Activated T-helper 17 cell treated with anti-CD3 and anti-CD28 coated beads, Interleukin-2, amount 50 U/mL, for 72 hours (primary cell): ENCODE measurements at regions not wholly inside any gene's neighbourhood (a gene's known extent, or its start where the extent isn't known, plus 50 kb on each side); places are given as distances from the start of the nearest gene placed in this dataset.

ENCODE experiments used
- ATAC-seq: fragments of 150-1000 bp; cut with Tn5 transposase; replicated peaks from 2 replicates; pipeline ENCODE4 v1.10.0; 2021; ENCODE audit warnings: mild to moderate bottlenecking, moderate library complexity
- H3K27ac Mint-ChIP-seq: one replicate; pipeline ENCODE4 v1.8.0; 2022; ENCODE audit warnings: mixed read lengths
- H3K27me3 Mint-ChIP-seq: one replicate; pipeline ENCODE4 v1.8.0; 2022; ENCODE audit warnings: mixed read lengths
- H3K36me3 Mint-ChIP-seq: one replicate; pipeline ENCODE4 v1.8.0; 2022; ENCODE audit warnings: low read depth, mild to moderate bottlenecking, mixed read lengths
- H3K4me1 Mint-ChIP-seq: one replicate; pipeline ENCODE4 v1.8.0; 2022; ENCODE audit warnings: mixed read lengths
- H3K4me3 Mint-ChIP-seq: one replicate; pipeline ENCODE4 v1.8.0; 2022; ENCODE audit warnings: mild to moderate bottlenecking, mixed read lengths
- H3K9me3 Mint-ChIP-seq: one replicate; pipeline ENCODE4 v1.8.0; 2022; ENCODE audit warnings: mixed read lengths

- Mint-ChIP-seq H3K27ac (no peak overlapping the region), H3K4me1 (no peaks in the 10 kb centered on the region), H3K4me3 (no peak overlapping the region), H3K36me3 (no peaks in the 10 kb centered on the region), H3K9me3 (peaks cover 7% of the 10 kb centered on the region), H3K27me3 (peaks cover 6% of the 10 kb centered on the region)
- no peak for ATAC-seq
Observed at GRCh38 chr1:221149555-221150075, 270.4 kb downstream of the HLX start.

GRCh38 chr1:221150996-221151395 lies 271.8 kb downstream of the HLX start:
- no peaks in the 10 kb centered on the region for H3K4me1 Mint-ChIP-seq
- H3K27me3 Mint-ChIP-seq: peaks cover 6% of the 10 kb centered on the region
- no peak overlapping the region for H3K27ac Mint-ChIP-seq
- H3K36me3 Mint-ChIP-seq: no peaks in the 10 kb centered on the region
- peaks cover 7% of the 10 kb centered on the region for H3K9me3 Mint-ChIP-seq
- no peak overlapping the region for H3K4me3 Mint-ChIP-seq
- no peak for ATAC-seq

GRCh38 chr1:221154932-221155331 lies 275.7 kb downstream of the HLX start:
- no peaks in the 10 kb centered on the region for H3K36me3 Mint-ChIP-seq
- no peaks in the 10 kb centered on the region for H3K27me3 Mint-ChIP-seq
- ATAC-seq: no peak
- no peaks in the 10 kb centered on the region for H3K9me3 Mint-ChIP-seq
- H3K27ac Mint-ChIP-seq: no peak overlapping the region
- H3K4me1 Mint-ChIP-seq: no peaks in the 10 kb centered on the region
- no peak overlapping the region for H3K4me3 Mint-ChIP-seq

- H3K27me3 Mint-ChIP-seq: peaks cover 4% of the 10 kb centered on the region
- H3K36me3 Mint-ChIP-seq: no peaks in the 10 kb centered on the region
- no peaks in the 10 kb centered on the region for H3K4me1 Mint-ChIP-seq
- no peak for ATAC-seq
- H3K4me3 Mint-ChIP-seq: no peak overlapping the region
- H3K9me3 Mint-ChIP-seq: no peaks in the 10 kb centered on the region
- H3K27ac Mint-ChIP-seq: no peak overlapping the region
Observed at GRCh38 chr1:221157026-221157761, 278.0 kb downstream of the HLX start.

- ATAC-seq: no peak
- no peaks in the 10 kb centered on the region for H3K4me1 Mint-ChIP-seq
- no peaks in the 10 kb centered on the region for H3K36me3 Mint-ChIP-seq
- no peaks in the 10 kb centered on the region for H3K9me3 Mint-ChIP-seq
- no peak overlapping the region for H3K27ac Mint-ChIP-seq
- no peak overlapping the region for H3K4me3 Mint-ChIP-seq
- peaks cover 7% of the 10 kb centered on the region for H3K27me3 Mint-ChIP-seq
Observed at GRCh38 chr1:221159608-221160007, 280.4 kb downstream of the HLX start.

- H3K9me3 Mint-ChIP-seq: no peaks in the 10 kb centered on the region
- H3K36me3 Mint-ChIP-seq: no peaks in the 10 kb centered on the region
- no peaks in the 10 kb centered on the region for H3K4me1 Mint-ChIP-seq
- peaks cover 17% of the 10 kb centered on the region for H3K27me3 Mint-ChIP-seq
- ATAC-seq: no peak
- no peak overlapping the region for H3K4me3 Mint-ChIP-seq
- no peak overlapping the region for H3K27ac Mint-ChIP-seq
Observed at GRCh38 chr1:221161571-221162041, 282.4 kb downstream of the HLX start.

GRCh38 chr1:221162352-221162751 lies 283.1 kb downstream of the HLX start:
- no peak overlapping the region for H3K4me3 Mint-ChIP-seq
- no peaks in the 10 kb centered on the region for H3K4me1 Mint-ChIP-seq
- H3K36me3 Mint-ChIP-seq: no peaks in the 10 kb centered on the region
- no peak for ATAC-seq
- H3K9me3 Mint-ChIP-seq: no peaks in the 10 kb centered on the region
- H3K27ac Mint-ChIP-seq: no peak overlapping the region
- peaks cover 22% of the 10 kb centered on the region for H3K27me3 Mint-ChIP-seq

- Mint-ChIP-seq H3K4me3 (no peak overlapping the region), H3K27ac (no peak overlapping the region), H3K36me3 (no peaks in the 10 kb centered on the region), H3K4me1 (no peaks in the 10 kb centered on the region), H3K9me3 (no peaks in the 10 kb centered on the region), H3K27me3 (peaks cover 27% of the 10 kb centered on the region)
- ATAC-seq: no peak
Observed at GRCh38 chr1:221162939-221163338, 283.7 kb downstream of the HLX start.

GRCh38 chr1:221164029-221164428 lies 284.8 kb downstream of the HLX start:
- no peaks in the 10 kb centered on the region for H3K4me1 Mint-ChIP-seq
- H3K4me3 Mint-ChIP-seq: no peak overlapping the region
- ATAC-seq: no peak
- H3K27ac Mint-ChIP-seq: no peak overlapping the region
- H3K9me3 Mint-ChIP-seq: no peaks in the 10 kb centered on the region
- H3K27me3 Mint-ChIP-seq: peaks cover 27% of the 10 kb centered on the region
- no peaks in the 10 kb centered on the region for H3K36me3 Mint-ChIP-seq

GRCh38 chr1:221164951-221165838 lies 286.0 kb downstream of the HLX start:
- no peak for ATAC-seq
- Mint-ChIP-seq H3K36me3 (no peaks in the 10 kb centered on the region), H3K9me3 (no peaks in the 10 kb centered on the region), H3K4me1 (no peaks in the 10 kb centered on the region), H3K4me3 (no peak overlapping the region), H3K27ac (no peak overlapping the region), H3K27me3 (peaks cover 27% of the 10 kb centered on the region)

- Mint-ChIP-seq H3K9me3 (no peaks in the 10 kb centered on the region), H3K27me3 (peaks cover 27% of the 10 kb centered on the region), H3K27ac (no peak overlapping the region), H3K36me3 (no peaks in the 10 kb centered on the region), H3K4me1 (no peaks in the 10 kb centered on the region), H3K4me3 (no peak overlapping the region)
- ATAC-seq: no peak
Observed at GRCh38 chr1:221165839-221166500, 286.7 kb downstream of the HLX start.

GRCh38 chr1:221166559-221167318 lies 287.5 kb downstream of the HLX start:
- Mint-ChIP-seq H3K27me3 (peaks cover 23% of the 10 kb centered on the region), H3K4me3 (no peak overlapping the region), H3K36me3 (no peaks in the 10 kb centered on the region), H3K4me1 (no peaks in the 10 kb centered on the region), H3K9me3 (peaks cover 4% of the 10 kb centered on the region), H3K27ac (no peak overlapping the region)
- ATAC-seq: no peak

- H3K4me3 Mint-ChIP-seq: no peak overlapping the region
- no peak overlapping the region for H3K27ac Mint-ChIP-seq
- peaks cover 6% of the 10 kb centered on the region for H3K9me3 Mint-ChIP-seq
- H3K27me3 Mint-ChIP-seq: peaks cover 24% of the 10 kb centered on the region
- no peaks in the 10 kb centered on the region for H3K4me1 Mint-ChIP-seq
- H3K36me3 Mint-ChIP-seq: no peaks in the 10 kb centered on the region
- no peak for ATAC-seq
Observed at GRCh38 chr1:221169447-221169889, 290.2 kb downstream of the HLX start.

- ATAC-seq: no peak
- Mint-ChIP-seq H3K27me3 (peaks cover 20% of the 10 kb centered on the region), H3K27ac (no peak overlapping the region), H3K4me3 (no peak overlapping the region), H3K4me1 (no peaks in the 10 kb centered on the region), H3K9me3 (peaks cover 6% of the 10 kb centered on the region), H3K36me3 (no peaks in the 10 kb centered on the region)
Observed at GRCh38 chr1:221170171-221170570, 290.9 kb downstream of the HLX start.
